ENCODE measurements at regions not wholly inside any gene's neighbourhood (a gene's known extent, or its start where the extent isn't known, plus 50 kb on each side); places are given as distances from the start of the nearest gene placed in this dataset.

DNA sequence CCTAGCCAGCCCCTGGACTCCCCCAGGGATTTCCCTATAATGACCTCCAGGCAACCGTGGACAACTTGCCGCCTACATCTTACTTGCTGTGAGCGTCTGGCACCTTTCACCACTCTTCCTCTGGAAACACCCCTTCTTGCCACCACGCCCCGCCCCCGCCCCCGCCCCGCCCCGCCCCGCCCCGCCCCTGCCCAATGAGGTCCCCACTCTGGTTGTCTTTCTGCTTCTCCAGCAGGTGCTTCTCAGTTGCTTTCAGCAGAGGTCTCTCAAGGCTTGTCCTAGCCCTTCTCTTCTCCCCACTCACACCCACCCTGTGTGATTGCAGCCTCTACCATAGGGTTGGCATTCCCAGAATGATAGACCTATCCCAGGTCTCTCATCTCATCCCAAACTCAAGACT, 214.5 kb downstream of the EN1 start:
- no TSS peak for BruUV-seq (replicated peaks)
- Mint-ChIP-seq H3K4me1 (ENCODE audit: low read depth, unreplicated experiment) (no peaks in the 10 kb centered on the region), H3K36me3 (ENCODE audit: insufficient read depth, unreplicated experiment) (peaks cover 5% of the 10 kb centered on the region), H3K27ac (ENCODE audit: unreplicated experiment) (no peak overlapping the region), H3K9me3 (ENCODE audit: low read depth, unreplicated experiment) (no peaks in the 10 kb centered on the region), H3K27me3 (ENCODE audit: unreplicated experiment) (peaks cover 24% of the 10 kb centered on the region), H3K4me3 (ENCODE audit: low read depth, unreplicated experiment) (no peak overlapping the region)
- intact Hi-C loops (cut with micrococcal nuclease; ENCODE audit: unreplicated experiment), result no loop called here
- TF ChIP-seq, protein P1, sequence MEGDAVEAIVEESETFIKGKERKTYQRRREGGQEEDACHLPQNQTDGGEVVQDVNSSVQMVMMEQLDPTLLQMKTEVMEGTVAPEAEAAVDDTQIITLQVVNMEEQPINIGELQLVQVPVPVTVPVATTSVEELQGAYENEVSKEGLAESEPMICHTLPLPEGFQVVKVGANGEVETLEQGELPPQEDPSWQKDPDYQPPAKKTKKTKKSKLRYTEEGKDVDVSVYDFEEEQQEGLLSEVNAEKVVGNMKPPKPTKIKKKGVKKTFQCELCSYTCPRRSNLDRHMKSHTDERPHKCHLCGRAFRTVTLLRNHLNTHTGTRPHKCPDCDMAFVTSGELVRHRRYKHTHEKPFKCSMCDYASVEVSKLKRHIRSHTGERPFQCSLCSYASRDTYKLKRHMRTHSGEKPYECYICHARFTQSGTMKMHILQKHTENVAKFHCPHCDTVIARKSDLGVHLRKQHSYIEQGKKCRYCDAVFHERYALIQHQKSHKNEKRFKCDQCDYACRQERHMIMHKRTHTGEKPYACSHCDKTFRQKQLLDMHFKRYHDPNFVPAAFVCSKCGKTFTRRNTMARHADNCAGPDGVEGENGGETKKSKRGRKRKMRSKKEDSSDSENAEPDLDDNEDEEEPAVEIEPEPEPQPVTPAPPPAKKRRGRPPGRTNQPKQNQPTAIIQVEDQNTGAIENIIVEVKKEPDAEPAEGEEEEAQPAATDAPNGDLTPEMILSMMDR (IDR thresholded peaks at IDR 0.05; ENCODE audit: unreplicated experiment), result no peak
- CTCF ChIA-PET, result no interaction called here
- DNase-seq, result no peak

DNA sequence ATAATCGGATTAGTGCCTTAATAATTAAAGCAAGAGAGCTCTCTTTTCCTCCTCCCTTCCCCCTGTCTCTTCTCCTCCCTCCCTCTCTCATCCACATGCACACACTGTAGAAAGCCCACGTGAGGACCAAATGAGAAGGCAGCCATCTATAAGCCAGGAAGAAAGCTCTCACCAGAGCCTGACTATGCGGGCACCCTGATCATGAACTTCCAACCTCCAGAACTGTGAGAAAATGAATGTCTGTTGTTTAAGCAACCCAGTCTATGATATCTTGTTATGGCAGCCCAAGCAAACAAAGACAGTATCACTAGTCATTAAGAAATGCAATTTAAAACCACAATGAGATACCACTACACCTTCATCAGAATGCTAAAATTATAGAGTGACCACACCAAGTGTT, 220.3 kb downstream of the EN1 start:
- H3K4me3 Mint-ChIP-seq (ENCODE audit: low read depth, unreplicated experiment), result no peak overlapping the region
- DNase-seq, result no peak
- CTCF ChIA-PET, result no interaction called here
- H3K27me3 Mint-ChIP-seq (ENCODE audit: unreplicated experiment), result peaks cover 13% of the 10 kb centered on the region
- H3K9me3 Mint-ChIP-seq (ENCODE audit: low read depth, unreplicated experiment), result no peaks in the 10 kb centered on the region
- BruUV-seq (replicated peaks), result no TSS peak
- H3K36me3 Mint-ChIP-seq (ENCODE audit: insufficient read depth, unreplicated experiment), result no peaks in the 10 kb centered on the region
- intact Hi-C loops (cut with micrococcal nuclease; ENCODE audit: unreplicated experiment), result no loop called here
- TF ChIP-seq, protein P1 (IDR thresholded peaks at IDR 0.05; ENCODE audit: unreplicated experiment), result no peak
- no peak overlapping the region for H3K27ac Mint-ChIP-seq (ENCODE audit: unreplicated experiment)
- no peaks in the 10 kb centered on the region for H3K4me1 Mint-ChIP-seq (ENCODE audit: low read depth, unreplicated experiment)

DNA sequence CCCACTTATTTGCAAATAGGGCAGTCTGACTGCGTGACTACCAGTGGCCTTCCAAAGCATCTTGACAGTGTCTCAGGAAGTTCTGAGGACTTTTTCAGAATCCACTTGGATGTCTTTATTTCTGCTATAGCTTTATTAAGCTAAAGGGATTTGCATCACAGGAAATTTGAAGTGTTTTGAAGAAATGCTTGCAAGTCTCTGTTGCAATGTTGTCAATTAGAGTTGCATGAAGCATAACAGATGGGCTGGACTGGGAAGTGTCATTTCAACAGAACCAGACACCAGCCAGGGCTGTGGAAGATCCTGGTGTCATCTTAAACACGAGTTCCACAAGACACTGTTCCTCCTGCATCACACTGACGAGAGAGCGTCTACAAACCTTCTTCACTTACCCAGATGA, 224.5 kb downstream of the EN1 start:
- CTCF ChIA-PET, result no interaction called here
- TF ChIP-seq, protein P1 (IDR thresholded peaks at IDR 0.05; ENCODE audit: unreplicated experiment), result no peak
- Mint-ChIP-seq H3K27ac (ENCODE audit: unreplicated experiment) (no peak overlapping the region), H3K36me3 (ENCODE audit: insufficient read depth, unreplicated experiment) (no peaks in the 10 kb centered on the region), H3K9me3 (ENCODE audit: low read depth, unreplicated experiment) (no peaks in the 10 kb centered on the region), H3K4me3 (ENCODE audit: low read depth, unreplicated experiment) (no peak overlapping the region), H3K27me3 (ENCODE audit: unreplicated experiment) (peaks cover 32% of the 10 kb centered on the region), H3K4me1 (ENCODE audit: low read depth, unreplicated experiment) (no peaks in the 10 kb centered on the region)
- DNase-seq, result no peak
- intact Hi-C loops (cut with micrococcal nuclease; ENCODE audit: unreplicated experiment), result no loop called here
- BruUV-seq (replicated peaks), result no TSS peak

DNA sequence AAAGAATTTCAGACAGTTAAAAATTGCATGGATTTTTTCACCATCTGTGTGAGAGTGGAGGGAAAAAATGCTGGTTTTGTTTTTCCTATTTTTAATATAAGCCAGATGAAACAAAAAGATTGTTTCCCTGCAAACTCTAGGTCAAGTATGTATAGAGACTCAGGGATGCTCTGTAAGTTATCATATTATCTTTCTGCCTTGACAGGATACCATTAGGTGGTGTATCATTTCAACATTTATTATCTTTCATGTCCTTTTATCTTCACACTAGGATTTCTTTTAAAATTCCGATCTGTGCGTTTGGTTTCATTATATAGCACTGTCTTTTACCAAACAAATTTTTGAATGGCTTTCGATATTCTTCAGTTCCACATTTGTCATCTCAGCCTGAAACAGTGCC, 225.3 kb downstream of the EN1 start:
- no peak overlapping the region for H3K4me3 Mint-ChIP-seq (ENCODE audit: low read depth, unreplicated experiment)
- H3K27ac Mint-ChIP-seq (ENCODE audit: unreplicated experiment), result no peak overlapping the region
- H3K4me1 Mint-ChIP-seq (ENCODE audit: low read depth, unreplicated experiment), result no peaks in the 10 kb centered on the region
- no peak for DNase-seq
- CTCF ChIA-PET, result no interaction called here
- H3K9me3 Mint-ChIP-seq (ENCODE audit: low read depth, unreplicated experiment), result no peaks in the 10 kb centered on the region
- no peaks in the 10 kb centered on the region for H3K36me3 Mint-ChIP-seq (ENCODE audit: insufficient read depth, unreplicated experiment)
- TF ChIP-seq, protein P1 (IDR thresholded peaks at IDR 0.05; ENCODE audit: unreplicated experiment), result no peak
- no TSS peak for BruUV-seq (replicated peaks)
- intact Hi-C loops (cut with micrococcal nuclease; ENCODE audit: unreplicated experiment), result no loop called here
- H3K27me3 Mint-ChIP-seq (ENCODE audit: unreplicated experiment), result peaks cover 32% of the 10 kb centered on the region

DNA sequence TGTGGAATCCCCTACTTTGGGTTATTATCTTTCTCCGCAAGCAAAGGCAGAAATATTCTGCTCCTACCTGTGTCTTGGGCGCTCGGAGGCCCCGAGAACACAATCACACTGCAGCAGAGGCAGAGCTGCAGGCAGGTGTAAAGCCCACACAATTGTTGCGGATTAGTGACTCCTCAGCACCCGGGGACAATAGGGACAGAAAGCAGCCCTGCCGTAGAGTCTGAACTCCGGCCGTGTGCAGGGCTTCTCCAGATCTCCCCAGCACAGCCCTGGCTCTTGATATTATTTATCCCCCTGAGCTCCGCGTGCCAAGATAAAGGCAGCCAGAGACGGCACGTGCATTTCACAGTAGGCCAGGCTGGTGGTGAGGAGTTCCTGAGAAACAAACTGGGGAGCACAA, 229.2 kb downstream of the EN1 start:
- no peak for DNase-seq
- Mint-ChIP-seq H3K27me3 (ENCODE audit: unreplicated experiment) (peaks cover 20% of the 10 kb centered on the region), H3K27ac (ENCODE audit: unreplicated experiment) (no peak overlapping the region), H3K36me3 (ENCODE audit: insufficient read depth, unreplicated experiment) (no peaks in the 10 kb centered on the region), H3K9me3 (ENCODE audit: low read depth, unreplicated experiment) (no peaks in the 10 kb centered on the region), H3K4me1 (ENCODE audit: low read depth, unreplicated experiment) (no peaks in the 10 kb centered on the region), H3K4me3 (ENCODE audit: low read depth, unreplicated experiment) (no peak overlapping the region)
- intact Hi-C loops (cut with micrococcal nuclease; ENCODE audit: unreplicated experiment), result no loop called here
- CTCF ChIA-PET, result interaction anchor here (0.6 kb wide), 1 partner anchor 108 kb away, joined by 3 read pairs; no protein-coding TSS in a partner anchor
- BruUV-seq (replicated peaks), result no TSS peak
- TF ChIP-seq, protein P1 (IDR thresholded peaks at IDR 0.05; ENCODE audit: unreplicated experiment), result no peak
